ENCODE measurements at regions not wholly inside any gene's neighbourhood (a gene's known extent, or its start where the extent isn't known, plus 50 kb on each side); places are given as distances from the start of the nearest gene placed in this dataset.

GRCh38 chr12:60421741-60422140, 825.9 kb downstream of the SLC16A7 start:
- no peak overlapping the region for H3K27ac Mint-ChIP-seq
- POLR2A ChIA-PET, result no interaction called here
- peaks cover 3 to 15% (median 3%) of the 10 kb centered on the region in 3 donors for H3K9me3 Mint-ChIP-seq
- H3K27me3 Mint-ChIP-seq, result no peaks in the 10 kb centered on the region
- Histone ChIP-seq H3K4me1 (ENCODE audit: control insufficient read depth in 1 of 2, extremely low read depth in 1 of 2, insufficient read depth in 2 of 2, low read length in 2 of 2) (no peaks in the 10 kb centered on the region), H3K4me3 (ENCODE audit: control insufficient read depth in 1 of 2, extremely low read depth in 1 of 2, low read length in 1 of 2) (no peak overlapping the region), H3K9me3 (no peaks in the 10 kb centered on the region), H3K27ac (ENCODE audit: low read length) (no peak overlapping the region), H3K27me3 (replicated peaks in 1 of 2; ENCODE audit: control insufficient read depth in 2 of 2, extremely low read depth in 1 of 2, insufficient read depth in 2 of 2, low read length in 1 of 2) (no peaks in the 10 kb centered on the region), H3K36me3 (ENCODE audit: control insufficient read depth in 2 of 2, extremely low read depth in 1 of 2, insufficient read depth in 1 of 2, low read length in 1 of 2) (no peaks in the 10 kb centered on the region)
- DNase-seq (no peak), ATAC-seq (replicated peaks in 1 of 4) (no peak)
- H3K36me3 Mint-ChIP-seq, result no peaks in the 10 kb centered on the region
- no peaks in the 10 kb centered on the region for H3K4me1 Mint-ChIP-seq
- CTCF ChIA-PET, result no interaction called here
- H3K4me3 Mint-ChIP-seq, result no peak overlapping the region
- no CpG with 5 or more reads among the region's 1 CpG for WGBS (ENCODE audit: insufficient coverage)

- H3K36me3 Mint-ChIP-seq, result no peaks in the 10 kb centered on the region
- Histone ChIP-seq H3K27ac (ENCODE audit: low read length) (no peak overlapping the region), H3K9me3 (no peaks in the 10 kb centered on the region), H3K27me3 (replicated peaks in 1 of 2; ENCODE audit: control insufficient read depth in 2 of 2, extremely low read depth in 1 of 2, insufficient read depth in 2 of 2, low read length in 1 of 2) (no peaks in the 10 kb centered on the region), H3K36me3 (ENCODE audit: control insufficient read depth in 2 of 2, extremely low read depth in 1 of 2, insufficient read depth in 1 of 2, low read length in 1 of 2) (no peaks in the 10 kb centered on the region), H3K4me1 (ENCODE audit: control insufficient read depth in 1 of 2, extremely low read depth in 1 of 2, insufficient read depth in 2 of 2, low read length in 2 of 2) (no peaks in the 10 kb centered on the region), H3K4me3 (ENCODE audit: control insufficient read depth in 1 of 2, extremely low read depth in 1 of 2, low read length in 1 of 2) (no peak overlapping the region)
- DNase-seq (no peak), ATAC-seq (replicated peaks in 1 of 4) (no peak)
- no peaks in the 10 kb centered on the region for H3K27me3 Mint-ChIP-seq
- no CpG with 5 or more reads among the region's 1 CpG for WGBS (ENCODE audit: insufficient coverage)
- peaks cover 5 to 16% (median 12%) of the 10 kb centered on the region in 3 donors for H3K9me3 Mint-ChIP-seq
- no peak overlapping the region for H3K4me3 Mint-ChIP-seq
- POLR2A ChIA-PET, result no interaction called here
- H3K27ac Mint-ChIP-seq, result no peak overlapping the region
- no peaks in the 10 kb centered on the region for H3K4me1 Mint-ChIP-seq
- CTCF ChIA-PET, result interaction anchor here in 1 of 2 donors (0.5 kb wide), 1 partner anchor 101 kb away, joined by 3 read pairs; no protein-coding TSS in a partner anchor
These were observed 841.5 kb downstream of the SLC16A7 start for GRCh38 chr12:60437297-60437696.

- Histone ChIP-seq H3K9me3 (no peaks in the 10 kb centered on the region), H3K4me1 (ENCODE audit: control insufficient read depth in 1 of 2, extremely low read depth in 1 of 2, insufficient read depth in 2 of 2, low read length in 2 of 2) (no peaks in the 10 kb centered on the region), H3K27ac (ENCODE audit: low read length) (no peak overlapping the region), H3K36me3 (ENCODE audit: control insufficient read depth in 2 of 2, extremely low read depth in 1 of 2, insufficient read depth in 1 of 2, low read length in 1 of 2) (no peaks in the 10 kb centered on the region), H3K27me3 (replicated peaks in 1 of 2; ENCODE audit: control insufficient read depth in 2 of 2, extremely low read depth in 1 of 2, insufficient read depth in 2 of 2, low read length in 1 of 2) (no peaks in the 10 kb centered on the region), H3K4me3 (ENCODE audit: control insufficient read depth in 1 of 2, extremely low read depth in 1 of 2, low read length in 1 of 2) (no peak overlapping the region)
- Mint-ChIP-seq H3K4me1 (no peaks in the 10 kb centered on the region), H3K27ac (no peak overlapping the region), H3K27me3 (no peaks in the 10 kb centered on the region), H3K9me3 (peaks cover 17 to 29% (median 18%) of the 10 kb centered on the region in 3 donors), H3K4me3 (no peak overlapping the region), H3K36me3 (no peaks in the 10 kb centered on the region)
- DNase-seq, result no peak
- no CpG with 5 or more reads among the region's 4 CpGs for WGBS (ENCODE audit: insufficient coverage)
- POLR2A ChIA-PET, result interaction anchor here in 1 of 2 donors (0.7 kb wide), 1 partner anchor 27 kb away, joined by 3 read pairs; no protein-coding TSS in a partner anchor
- CTCF ChIA-PET, result no interaction called here
- no peak for ATAC-seq (replicated peaks in 1 of 4)
These were observed 845.7 kb downstream of the SLC16A7 start for GRCh38 chr12:60441577-60441976.

DNA sequence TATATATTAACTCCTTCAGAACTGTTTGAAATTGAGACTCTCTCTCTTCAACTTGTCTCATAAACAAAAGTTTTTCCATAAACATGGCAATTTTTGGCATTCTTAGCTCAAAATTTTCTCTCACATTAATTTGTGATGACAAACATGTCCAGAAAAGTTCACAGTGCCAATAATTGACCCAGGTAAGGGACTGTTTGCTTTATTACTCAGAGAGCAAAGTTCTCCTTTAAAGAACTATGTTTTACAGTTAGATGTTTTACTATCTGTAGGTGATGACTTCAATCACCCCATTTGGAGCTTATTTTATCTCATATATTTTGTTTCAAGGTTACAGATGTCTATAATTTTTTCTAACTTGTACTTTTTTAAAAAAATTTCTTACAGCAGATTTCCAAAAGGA, 855.6 kb downstream of the SLC16A7 start:
- CTCF ChIA-PET, result no interaction called here
- Histone ChIP-seq H3K27me3 (replicated peaks in 1 of 2; ENCODE audit: control insufficient read depth in 2 of 2, extremely low read depth in 1 of 2, insufficient read depth in 2 of 2, low read length in 1 of 2) (no peaks in the 10 kb centered on the region), H3K9me3 (no peaks in the 10 kb centered on the region), H3K4me3 (ENCODE audit: control insufficient read depth in 1 of 2, extremely low read depth in 1 of 2, low read length in 1 of 2) (no peak overlapping the region), H3K4me1 (ENCODE audit: control insufficient read depth in 1 of 2, extremely low read depth in 1 of 2, insufficient read depth in 2 of 2, low read length in 2 of 2) (no peaks in the 10 kb centered on the region), H3K36me3 (ENCODE audit: control insufficient read depth in 2 of 2, extremely low read depth in 1 of 2, insufficient read depth in 1 of 2, low read length in 1 of 2) (no peaks in the 10 kb centered on the region), H3K27ac (ENCODE audit: low read length) (no peak overlapping the region)
- no peaks in the 10 kb centered on the region for H3K27me3 Mint-ChIP-seq
- DNase-seq (no peak), ATAC-seq (replicated peaks in 1 of 4) (no peak)
- no peak overlapping the region for H3K27ac Mint-ChIP-seq
- peaks cover 2 to 4% (median 4%) of the 10 kb centered on the region in 3 donors for H3K9me3 Mint-ChIP-seq
- POLR2A ChIA-PET, result no interaction called here
- no peaks in the 10 kb centered on the region for H3K36me3 Mint-ChIP-seq
- no peak overlapping the region for H3K4me3 Mint-ChIP-seq
- no peaks in the 10 kb centered on the region for H3K4me1 Mint-ChIP-seq

DNA sequence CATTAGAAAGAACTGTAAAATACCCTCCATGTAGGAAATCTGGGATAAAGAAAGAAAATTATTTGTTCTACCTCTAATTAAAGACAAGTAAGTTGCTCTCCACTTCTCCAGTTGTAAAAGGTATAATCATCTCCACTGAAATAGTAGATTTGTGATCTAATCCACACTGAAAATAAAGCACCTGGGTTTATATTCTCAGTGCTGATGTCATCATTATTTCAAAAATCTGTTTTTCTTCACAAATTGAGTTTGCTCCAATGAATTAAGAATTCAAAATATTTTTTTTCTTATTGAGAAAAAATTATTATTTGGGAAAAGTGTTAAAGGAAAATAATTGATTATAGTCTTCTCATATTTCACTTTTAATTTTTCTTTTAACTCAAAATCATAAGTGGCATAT, 869.2 kb downstream of the SLC16A7 start:
- Mint-ChIP-seq H3K27me3 (no peaks in the 10 kb centered on the region), H3K9me3 (peaks cover 0 to 9% (median 6%) of the 10 kb centered on the region in 3 donors), H3K27ac (no peak overlapping the region), H3K4me1 (no peaks in the 10 kb centered on the region), H3K36me3 (no peaks in the 10 kb centered on the region), H3K4me3 (no peak overlapping the region)
- Histone ChIP-seq H3K36me3 (ENCODE audit: control insufficient read depth in 2 of 2, extremely low read depth in 1 of 2, insufficient read depth in 1 of 2, low read length in 1 of 2) (no peaks in the 10 kb centered on the region), H3K9me3 (no peaks in the 10 kb centered on the region), H3K27ac (ENCODE audit: low read length) (no peak overlapping the region), H3K27me3 (replicated peaks in 1 of 2; ENCODE audit: control insufficient read depth in 2 of 2, extremely low read depth in 1 of 2, insufficient read depth in 2 of 2, low read length in 1 of 2) (no peaks in the 10 kb centered on the region), H3K4me3 (ENCODE audit: control insufficient read depth in 1 of 2, extremely low read depth in 1 of 2, low read length in 1 of 2) (no peak overlapping the region), H3K4me1 (ENCODE audit: control insufficient read depth in 1 of 2, extremely low read depth in 1 of 2, insufficient read depth in 2 of 2, low read length in 2 of 2) (no peaks in the 10 kb centered on the region)
- DNase-seq, result no peak
- ATAC-seq (replicated peaks in 1 of 4), result no peak
- ChIA-PET POLR2A (no interaction called here), CTCF (no interaction called here)

DNA sequence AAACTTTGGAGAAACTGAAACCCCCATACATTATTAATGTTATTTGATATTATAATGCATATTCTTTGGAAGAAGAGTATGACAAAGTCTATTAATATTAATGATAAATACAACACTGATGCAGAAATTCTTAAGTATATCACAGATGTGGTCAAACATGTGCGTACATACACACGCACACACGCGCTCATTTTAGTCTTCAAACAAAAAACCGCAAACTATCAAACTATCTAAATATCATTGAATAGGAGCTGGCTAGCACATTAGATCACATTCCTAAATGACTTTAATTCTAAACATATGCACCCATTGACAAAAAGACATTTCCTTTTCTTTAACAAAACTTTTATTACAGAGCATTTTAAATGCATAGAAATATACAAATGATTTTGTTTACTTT, 872.7 kb downstream of the SLC16A7 start:
- Mint-ChIP-seq H3K4me3 (no peak overlapping the region), H3K27me3 (no peaks in the 10 kb centered on the region), H3K4me1 (no peaks in the 10 kb centered on the region), H3K9me3 (peaks cover 0 to 6% (median 0%) of the 10 kb centered on the region in 3 donors), H3K36me3 (no peaks in the 10 kb centered on the region), H3K27ac (no peak overlapping the region)
- Histone ChIP-seq H3K36me3 (ENCODE audit: control insufficient read depth in 2 of 2, extremely low read depth in 1 of 2, insufficient read depth in 1 of 2, low read length in 1 of 2) (no peaks in the 10 kb centered on the region), H3K27me3 (replicated peaks in 1 of 2; ENCODE audit: control insufficient read depth in 2 of 2, extremely low read depth in 1 of 2, insufficient read depth in 2 of 2, low read length in 1 of 2) (no peaks in the 10 kb centered on the region), H3K4me3 (ENCODE audit: control insufficient read depth in 1 of 2, extremely low read depth in 1 of 2, low read length in 1 of 2) (no peak overlapping the region), H3K27ac (ENCODE audit: low read length) (no peak overlapping the region), H3K4me1 (ENCODE audit: control insufficient read depth in 1 of 2, extremely low read depth in 1 of 2, insufficient read depth in 2 of 2, low read length in 2 of 2) (no peaks in the 10 kb centered on the region), H3K9me3 (no peaks in the 10 kb centered on the region)
- DNase-seq (no peak), ATAC-seq (replicated peaks in 1 of 4) (no peak)
- POLR2A ChIA-PET, result no interaction called here
- WGBS (ENCODE audit: insufficient coverage), result no CpG with 5 or more reads among the region's 5 CpGs
- CTCF ChIA-PET, result no interaction called here

GRCh38 chr12:60475825-60476224, 880.0 kb downstream of the SLC16A7 start:
- H3K36me3 ChIP-seq (ENCODE audit: control insufficient read depth in 2 of 2, extremely low read depth in 1 of 2, insufficient read depth in 1 of 2, low read length in 1 of 2), result no peaks in the 10 kb centered on the region
- CTCF ChIA-PET, result no interaction called here
- Mint-ChIP-seq H3K36me3 (no peaks in the 10 kb centered on the region), H3K27ac (no peak overlapping the region), H3K4me1 (no peaks in the 10 kb centered on the region), H3K27me3 (no peaks in the 10 kb centered on the region), H3K9me3 (peaks cover 4 to 13% (median 5%) of the 10 kb centered on the region in 3 donors), H3K4me3 (no peak overlapping the region)
- no CpG with 5 or more reads among the region's 3 CpGs for WGBS (ENCODE audit: insufficient coverage)
- no peak overlapping the region for H3K27ac ChIP-seq (ENCODE audit: low read length)
- DNase-seq, result no peak
- no peak overlapping the region for H3K4me3 ChIP-seq (ENCODE audit: control insufficient read depth in 1 of 2, extremely low read depth in 1 of 2, low read length in 1 of 2)
- no peaks in the 10 kb centered on the region for H3K9me3 ChIP-seq
- ATAC-seq (replicated peaks in 1 of 4), result no peak
- H3K27me3 ChIP-seq (replicated peaks in 1 of 2; ENCODE audit: control insufficient read depth in 2 of 2, extremely low read depth in 1 of 2, insufficient read depth in 2 of 2, low read length in 1 of 2), result no peaks in the 10 kb centered on the region
- POLR2A ChIA-PET, result no interaction called here
- H3K4me1 ChIP-seq (ENCODE audit: control insufficient read depth in 1 of 2, extremely low read depth in 1 of 2, insufficient read depth in 2 of 2, low read length in 2 of 2), result no peaks in the 10 kb centered on the region

All from T-cell (primary cell).